GM11168 (cell line): ENCODE measurements at regions not wholly inside any gene's neighbourhood (a gene's known extent, or its start where the extent isn't known, plus 50 kb on each side); places are given as distances from the start of the nearest gene placed in this dataset.

ENCODE experiments used
- in situ Hi-C: fragments of 300-500 bp; cut with MboI; formaldehyde crosslinking; loops from one replicate; pipeline ENCODE4 v1.12.0; 2022; ENCODE audit warnings: low sequenced_read_pairs; ENCODE audit not compliant: unreplicated experiment

GRCh38 chr19:29450306-29450705 is 75.5 kb upstream of the VSTM2B start:
- in situ Hi-C loops = no loop called here

DNA sequence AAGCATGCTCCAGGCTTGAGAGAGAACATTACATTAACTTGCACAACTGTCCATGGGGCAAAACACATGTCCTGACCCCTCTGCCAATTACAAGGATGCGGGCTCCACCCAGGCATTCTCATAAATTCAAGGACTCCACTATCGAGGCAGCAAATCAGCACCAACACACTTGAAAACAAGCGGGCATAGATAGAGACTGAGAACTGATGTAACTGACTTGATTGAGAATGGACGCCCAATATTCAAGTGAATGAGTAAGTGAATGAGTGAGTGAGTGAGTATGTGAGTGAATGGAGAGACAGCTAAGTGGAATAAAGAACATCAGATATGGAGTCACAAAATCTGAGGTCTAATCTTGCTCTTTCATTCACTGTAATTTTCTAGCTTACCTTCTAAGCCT is 75.0 kb upstream of the VSTM2B start:
- in situ Hi-C loops = no loop called here

GRCh38 chr19:29454109-29454508 is 71.7 kb upstream of the VSTM2B start:
- in situ Hi-C loops = no loop called here

- in situ Hi-C loops = no loop called here
These were observed 68.4 kb upstream of the VSTM2B start for GRCh38 chr19:29457413-29457812.

GRCh38 chr19:29467824-29468401 is 57.9 kb upstream of the VSTM2B start:
- in situ Hi-C loops = no loop called here

DNA sequence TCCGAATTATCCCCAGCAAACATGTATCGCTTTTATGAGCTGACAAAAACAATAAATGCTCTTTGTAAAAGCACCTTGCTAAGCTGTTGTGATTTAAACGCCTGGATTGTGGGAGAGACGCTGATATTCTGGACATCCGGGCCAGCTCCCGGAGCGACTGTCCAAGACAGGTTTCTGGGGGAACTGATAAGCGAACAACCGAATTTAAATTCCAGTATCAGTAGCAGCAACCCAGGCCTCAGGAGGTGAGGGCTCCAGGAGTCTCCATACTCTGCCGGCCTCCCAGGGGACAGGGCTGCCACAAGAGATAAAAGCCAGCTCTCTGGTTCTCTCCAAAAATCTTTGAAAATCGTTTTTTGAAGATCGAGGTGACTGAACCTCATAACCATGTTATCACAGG is 50.3 kb upstream of the VSTM2B start:
- in situ Hi-C loops = no loop called here
